ENCODE measurements at regions not wholly inside any gene's neighbourhood (a gene's known extent, or its start where the extent isn't known, plus 50 kb on each side); places are given as distances from the start of the nearest gene placed in this dataset.

GRCh38 chr13:61831026-61831425 lies 415.4 kb upstream of the PCDH20 start:
- no peak for DNase-seq

- no peak for DNase-seq
Observed at GRCh38 chr13:61830475-61830874, 414.8 kb upstream of the PCDH20 start.

- DNase-seq, result no peak
Observed at GRCh38 chr13:61824168-61824567, 408.5 kb upstream of the PCDH20 start.

- no peak for DNase-seq
Observed at GRCh38 chr13:61812286-61812685, 396.6 kb upstream of the PCDH20 start.

GRCh38 chr13:61810065-61810464 lies 394.4 kb upstream of the PCDH20 start:
- DNase-seq, result no peak

GRCh38 chr13:61797397-61797796 lies 381.7 kb upstream of the PCDH20 start:
- DNase-seq, result no peak

GRCh38 chr13:61795580-61795979 lies 379.9 kb upstream of the PCDH20 start:
- DNase-seq, result no peak

- DNase-seq, result no peak
Observed at GRCh38 chr13:61779456-61779855, 363.8 kb upstream of the PCDH20 start.

- DNase-seq, result no peak
Observed at GRCh38 chr13:61778531-61778930, 362.9 kb upstream of the PCDH20 start.

- DNase-seq, result no peak
Observed at GRCh38 chr13:61777899-61778298, 362.2 kb upstream of the PCDH20 start.

- DNase-seq, result no peak
Observed at GRCh38 chr13:61777271-61777670, 361.6 kb upstream of the PCDH20 start.

- DNase-seq, result no peak
Observed at GRCh38 chr13:61774903-61775302, 359.3 kb upstream of the PCDH20 start.

- no peak for DNase-seq
Observed at GRCh38 chr13:61770681-61771080, 355.0 kb upstream of the PCDH20 start.

- DNase-seq, result no peak
Observed at GRCh38 chr13:61768175-61768574, 352.5 kb upstream of the PCDH20 start.

GRCh38 chr13:61766667-61767058 lies 351.0 kb upstream of the PCDH20 start:
- DNase-seq, result no peak

- DNase-seq, result no peak
Observed at GRCh38 chr13:61765940-61766666, 350.5 kb upstream of the PCDH20 start.

- no peak for DNase-seq
Observed at GRCh38 chr13:61765181-61765742, 349.6 kb upstream of the PCDH20 start.

GRCh38 chr13:61761690-61762089 lies 346.0 kb upstream of the PCDH20 start:
- DNase-seq, result no peak

- DNase-seq, result no peak
Observed at GRCh38 chr13:61760102-61760501, 344.5 kb upstream of the PCDH20 start.

- no peak for DNase-seq
Observed at GRCh38 chr13:61756031-61756430, 340.4 kb upstream of the PCDH20 start.

GRCh38 chr13:61751039-61751438 lies 335.4 kb upstream of the PCDH20 start:
- no peak for DNase-seq

GRCh38 chr13:61738236-61738750 lies 322.6 kb upstream of the PCDH20 start:
- DNase-seq, result no peak

GRCh38 chr13:61734683-61735082 lies 319.0 kb upstream of the PCDH20 start:
- DNase-seq, result no peak

- no peak for DNase-seq
Observed at GRCh38 chr13:61728471-61728870, 312.8 kb upstream of the PCDH20 start.

GRCh38 chr13:61727767-61728166 lies 312.1 kb upstream of the PCDH20 start:
- DNase-seq, result no peak

All from NCI-H1930 (cell line).